DOHH2 (cell line): ENCODE measurements at regions not wholly inside any gene's neighbourhood (a gene's known extent, or its start where the extent isn't known, plus 50 kb on each side); places are given as distances from the start of the nearest gene placed in this dataset.
"Not testable (repeated sequence)": the region's sequence is repeated elsewhere in the genome, so short reads cannot be mapped to it uniquely, and the experiment has no call there.

Experiments used
- H3F3A ChIP-seq: fragments of 200-600 bp; sonication (generic), shearing (Covaris generic); 2 replicates; pipeline ENCODE4 v1.6.0; 2016; ENCODE audit warnings: antibody characterized with exemption, mild to moderate bottlenecking; ENCODE audit not compliant: control insufficient read depth, insufficient read depth
- H3K27ac ChIP-seq: fragments of 200-600 bp; sonication (generic); 2 replicates; pipeline ENCODE4 v1.5.1; 2014; ENCODE audit warnings: low read depth, mild to moderate bottlenecking, low read length, moderate library complexity
- H3K27me3 ChIP-seq: fragments of 200-600 bp; sonication (generic); 2 replicates; pipeline ENCODE4 v1.6.1; 2014; ENCODE audit warnings: mild to moderate bottlenecking, low read length, mixed read lengths; ENCODE audit not compliant: control insufficient read depth
- H3K36me3 ChIP-seq: fragments of 200-600 bp; sonication (generic); 2 replicates; pipeline ENCODE4 v1.6.1; 2014; ENCODE audit warnings: mild to moderate bottlenecking, low read length, moderate library complexity, mixed read lengths; ENCODE audit not compliant: control insufficient read depth
- H3K4me1 ChIP-seq: fragments of 200-600 bp; sonication (generic); 2 replicates; pipeline ENCODE4 v1.6.1; 2014; ENCODE audit warnings: mild to moderate bottlenecking, low read length, mixed read lengths; ENCODE audit not compliant: control insufficient read depth
- H3K4me2 ChIP-seq: fragments of 200-600 bp; sonication (generic); 2 replicates; pipeline ENCODE4 v1.6.0; 2014; ENCODE audit warnings: mild to moderate bottlenecking, low read length, moderate library complexity
- H3K4me3 ChIP-seq: fragments of 200-600 bp; sonication (generic); 2 replicates; pipeline ENCODE4 v1.5.1; 2014; ENCODE audit warnings: mild to moderate bottlenecking, low read length, mixed read lengths
- H3K79me2 ChIP-seq: fragments of 200-600 bp; sonication (generic); 2 replicates; pipeline ENCODE4 v1.6.1; 2014; ENCODE audit warnings: mild to moderate bottlenecking, low read length, mixed read lengths; ENCODE audit not compliant: control insufficient read depth
- H3K9me2 ChIP-seq: fragments of 200-600 bp; sonication (generic); replicated peaks from 2 replicates; pipeline ENCODE4 v1.6.1; 2014; ENCODE audit warnings: mild to moderate bottlenecking, low read length, mixed read lengths; ENCODE audit not compliant: control insufficient read depth
- H3K9me3 ChIP-seq: fragments of 200-600 bp; sonication (generic); 2 replicates; pipeline ENCODE4 v1.6.1; 2014; ENCODE audit warnings: antibody characterized with exemption, low read length, mixed read lengths; ENCODE audit not compliant: control insufficient read depth, insufficient read depth
- H4K20me1 ChIP-seq: fragments of 200-600 bp; sonication (generic); 2 replicates; pipeline ENCODE4 v1.6.0; 2014; ENCODE audit warnings: low read depth, mild to moderate bottlenecking, antibody characterized with exemption, low read length, moderate library complexity; ENCODE audit not compliant: control insufficient read depth, insufficient read depth
- CTCF ChIP-seq: fragments of 200-600 bp; sonication (generic); IDR thresholded peaks from one replicate; pipeline ENCODE4 v1.5.1; 2014; ENCODE audit warnings: antibody characterized with exemption, mild to moderate bottlenecking, low read depth, low read length; ENCODE audit not compliant: poor library complexity, severe bottlenecking
- EZH2phosphoT487 ChIP-seq: fragments of 200-600 bp; sonication (generic); IDR thresholded peaks from 2 replicates; pipeline ENCODE4 v1.6.1; 2017; ENCODE audit warnings: borderline replicate concordance, mild to moderate bottlenecking, antibody characterized with exemption, low read length, moderate library complexity, mixed read lengths

DNA sequence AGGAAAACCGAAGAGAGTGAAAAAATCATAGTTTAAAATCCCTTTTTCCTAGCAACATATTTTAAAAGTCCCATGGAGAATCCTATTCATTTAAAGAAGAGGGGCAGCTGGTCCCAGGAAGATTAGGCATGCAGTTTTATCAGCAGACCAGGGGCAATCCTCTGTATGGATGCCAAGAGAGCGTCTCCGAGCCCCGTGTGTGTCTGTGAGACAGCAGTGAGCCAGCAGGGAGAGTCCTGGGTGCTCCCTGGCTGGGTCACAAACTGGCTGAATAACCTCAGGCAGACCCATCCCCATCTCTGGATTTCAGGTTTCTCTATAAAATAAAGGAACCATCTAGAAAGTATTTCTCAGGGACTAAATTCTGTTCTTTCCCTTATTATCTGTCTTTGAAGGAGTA is 128.2 kb upstream of the RIOK3 start:
- H3F3A ChIP-seq = no peaks in the 10 kb centered on the region
- peaks cover 3% of the 10 kb centered on the region; the same call in 1 of the 2 replicates for H3K4me1 ChIP-seq
- no peaks in the 10 kb centered on the region for H3K79me2 ChIP-seq
- H3K27ac ChIP-seq = no peak overlapping the region
- TF ChIP-seq CTCF = no peak
- TF ChIP-seq EZH2phosphoT487 = no peak
- no peaks in the 10 kb centered on the region for H3K9me2 ChIP-seq
- H3K9me3 ChIP-seq = no peaks in the 10 kb centered on the region
- H3K36me3 ChIP-seq = no peaks in the 10 kb centered on the region
- no peaks in the 10 kb centered on the region for H3K27me3 ChIP-seq
- no peaks in the 10 kb centered on the region for H4K20me1 ChIP-seq
- H3K4me3 ChIP-seq = no peak overlapping the region
- H3K4me2 ChIP-seq = no peak overlapping the region

- not testable (repeated sequence) for H3F3A ChIP-seq, H3K9me2 ChIP-seq, H3K4me3 ChIP-seq, H3K4me1 ChIP-seq, H3K79me2 ChIP-seq, H3K9me3 ChIP-seq, H3K36me3 ChIP-seq, H4K20me1 ChIP-seq, H3K27ac ChIP-seq, H3K4me2 ChIP-seq, H3K27me3 ChIP-seq
Measured at GRCh38 chr18:23329671-23330070, 123.4 kb upstream of the RIOK3 start.

- no peaks in the 10 kb centered on the region for H3K79me2 ChIP-seq
- no peaks in the 10 kb centered on the region for H3K9me3 ChIP-seq
- H3K9me2 ChIP-seq = no peaks in the 10 kb centered on the region
- H3F3A ChIP-seq = no peaks in the 10 kb centered on the region
- H3K27ac ChIP-seq = no peak overlapping the region
- TF ChIP-seq EZH2phosphoT487 = no peak
- no peak for TF ChIP-seq CTCF
- H3K4me2 ChIP-seq = no peak overlapping the region
- no peaks in the 10 kb centered on the region for H4K20me1 ChIP-seq
- no peaks in the 10 kb centered on the region for H3K27me3 ChIP-seq
- H3K4me1 ChIP-seq = peaks cover 9% of the 10 kb centered on the region
- no peak overlapping the region for H3K4me3 ChIP-seq
- H3K36me3 ChIP-seq = no peaks in the 10 kb centered on the region
Measured at GRCh38 chr18:23330423-23330822, 122.7 kb upstream of the RIOK3 start.

DNA sequence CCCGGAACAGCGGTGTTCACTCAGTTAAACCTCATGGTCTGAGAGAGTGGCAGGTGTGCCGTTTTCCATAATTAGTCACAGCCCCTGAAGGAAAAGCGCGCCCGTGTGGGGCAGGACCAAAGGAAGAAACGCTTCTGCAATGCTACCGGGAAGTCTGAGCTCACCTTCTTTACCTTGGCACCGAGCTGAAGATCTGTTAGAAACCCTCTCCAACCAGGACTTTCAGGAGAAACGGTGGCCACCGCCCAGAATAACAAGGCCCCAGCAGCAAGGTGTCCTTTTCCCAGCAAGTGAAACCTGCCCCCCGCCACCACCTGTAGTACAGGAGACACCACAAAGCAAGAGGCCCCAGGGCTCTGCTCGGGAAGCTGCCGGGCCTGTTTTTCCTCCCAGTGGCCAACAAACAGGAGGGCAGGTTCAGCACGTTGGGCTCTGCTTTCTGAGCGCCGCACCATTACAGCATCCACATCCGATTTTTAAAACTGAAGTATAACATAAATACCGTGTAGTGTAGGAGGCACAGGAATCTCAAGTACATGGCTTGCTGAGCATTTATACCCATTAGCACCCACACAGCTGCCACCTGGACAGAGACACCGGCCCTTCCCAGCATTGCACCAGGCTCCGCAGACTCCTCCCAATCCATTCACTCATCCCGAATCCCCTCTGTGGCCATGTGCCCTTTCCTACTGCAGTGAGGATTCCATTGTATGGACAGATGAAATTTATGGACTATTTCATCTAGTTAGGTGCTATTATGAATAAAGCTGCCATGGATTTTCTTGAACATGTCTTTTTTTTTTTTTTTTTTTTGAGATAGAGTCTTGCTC is 121.8 kb upstream of the RIOK3 start:
- no peak overlapping the region for H3K27ac ChIP-seq

More for the DNA sequence above, 121.8 kb upstream of the RIOK3 start:
- no peaks in the 10 kb centered on the region for H3F3A ChIP-seq
- no peaks in the 10 kb centered on the region for H3K9me2 ChIP-seq
- H3K9me3 ChIP-seq = no peaks in the 10 kb centered on the region
- no peak overlapping the region for H3K4me2 ChIP-seq
- H3K79me2 ChIP-seq = no peaks in the 10 kb centered on the region
- no peaks in the 10 kb centered on the region for H4K20me1 ChIP-seq
- no peak overlapping the region for H3K4me3 ChIP-seq
- H3K4me1 ChIP-seq = peaks cover 9% of the 10 kb centered on the region
- TF ChIP-seq CTCF (no peak), EZH2phosphoT487 (no peak)
- no peaks in the 10 kb centered on the region for H3K36me3 ChIP-seq
- H3K27me3 ChIP-seq = no peaks in the 10 kb centered on the region
